ENCODE measurements at regions not wholly inside any gene's neighbourhood (a gene's known extent, or its start where the extent isn't known, plus 50 kb on each side); places are given as distances from the start of the nearest gene placed in this dataset.

DNA sequence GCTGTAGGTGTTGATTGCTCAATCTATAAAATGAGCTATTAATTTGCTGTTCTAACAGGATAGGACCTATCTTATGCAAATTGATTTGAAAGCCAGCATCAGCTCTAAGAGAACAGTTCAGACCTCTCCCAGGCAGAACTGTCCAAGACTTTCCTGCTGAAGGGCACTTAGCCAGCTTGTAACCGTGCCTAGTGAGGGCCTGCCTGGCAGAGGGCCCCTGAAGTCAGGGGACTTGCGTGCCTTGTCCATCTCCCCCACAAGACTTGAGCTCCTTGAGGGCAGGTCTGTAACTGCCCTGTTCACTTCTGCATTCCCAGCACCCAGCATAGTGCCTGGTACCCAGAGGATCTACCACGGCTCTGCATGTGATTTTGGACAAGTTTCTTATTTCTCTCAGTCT lies 293.4 kb downstream of the CDK5RAP2 start:
- H3K4me3 ChIP-seq (ENCODE audit: low read depth, low read length) = no peak overlapping the region
- TF ChIP-seq, protein P1, sequence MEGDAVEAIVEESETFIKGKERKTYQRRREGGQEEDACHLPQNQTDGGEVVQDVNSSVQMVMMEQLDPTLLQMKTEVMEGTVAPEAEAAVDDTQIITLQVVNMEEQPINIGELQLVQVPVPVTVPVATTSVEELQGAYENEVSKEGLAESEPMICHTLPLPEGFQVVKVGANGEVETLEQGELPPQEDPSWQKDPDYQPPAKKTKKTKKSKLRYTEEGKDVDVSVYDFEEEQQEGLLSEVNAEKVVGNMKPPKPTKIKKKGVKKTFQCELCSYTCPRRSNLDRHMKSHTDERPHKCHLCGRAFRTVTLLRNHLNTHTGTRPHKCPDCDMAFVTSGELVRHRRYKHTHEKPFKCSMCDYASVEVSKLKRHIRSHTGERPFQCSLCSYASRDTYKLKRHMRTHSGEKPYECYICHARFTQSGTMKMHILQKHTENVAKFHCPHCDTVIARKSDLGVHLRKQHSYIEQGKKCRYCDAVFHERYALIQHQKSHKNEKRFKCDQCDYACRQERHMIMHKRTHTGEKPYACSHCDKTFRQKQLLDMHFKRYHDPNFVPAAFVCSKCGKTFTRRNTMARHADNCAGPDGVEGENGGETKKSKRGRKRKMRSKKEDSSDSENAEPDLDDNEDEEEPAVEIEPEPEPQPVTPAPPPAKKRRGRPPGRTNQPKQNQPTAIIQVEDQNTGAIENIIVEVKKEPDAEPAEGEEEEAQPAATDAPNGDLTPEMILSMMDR (IDR thresholded peaks at IDR 0.05; ENCODE audit: insufficient read depth, low read depth, low read length, missing control alignments) = no peak
- no peak for DNase-seq (ENCODE audit: low read depth)

GRCh38 chr9:120284821-120285220 lies 295.1 kb downstream of the CDK5RAP2 start:
- TF ChIP-seq, protein P1 (IDR thresholded peaks at IDR 0.05; ENCODE audit: insufficient read depth, low read depth, low read length, missing control alignments) = no peak

DNA sequence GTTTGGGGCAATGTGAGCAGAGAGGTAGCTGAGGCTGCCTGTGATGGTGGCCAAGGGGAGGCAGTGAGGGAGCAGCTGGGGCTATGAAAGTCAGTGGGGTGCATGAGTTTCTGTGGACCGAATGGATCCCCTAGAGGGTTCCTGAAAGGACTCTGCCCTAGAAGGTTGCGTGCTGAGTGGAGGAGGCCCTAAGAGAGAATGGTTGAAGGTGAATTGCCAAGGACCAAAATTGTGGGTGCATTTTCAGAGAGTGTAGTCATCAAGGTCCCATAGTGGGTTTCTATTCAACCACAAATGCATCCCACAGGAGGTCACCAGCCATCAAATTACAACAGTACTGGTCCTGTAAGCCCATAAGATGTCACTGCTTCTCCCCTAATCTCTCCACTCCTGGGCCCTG lies 298.3 kb downstream of the CDK5RAP2 start:
- H3K4me3 ChIP-seq (ENCODE audit: low read depth, low read length) = no peak overlapping the region
- DNase-seq (ENCODE audit: low read depth) = peak; percentile 37
- TF ChIP-seq, protein P1 (IDR thresholded peaks at IDR 0.05; ENCODE audit: insufficient read depth, low read depth, low read length, missing control alignments) = no peak

More at GRCh38 chr9:120284821-120285220, 295.1 kb downstream of the CDK5RAP2 start:
- no peak overlapping the region for H3K4me3 ChIP-seq (ENCODE audit: low read depth, low read length)
- DNase-seq (ENCODE audit: low read depth) = no peak

DNA sequence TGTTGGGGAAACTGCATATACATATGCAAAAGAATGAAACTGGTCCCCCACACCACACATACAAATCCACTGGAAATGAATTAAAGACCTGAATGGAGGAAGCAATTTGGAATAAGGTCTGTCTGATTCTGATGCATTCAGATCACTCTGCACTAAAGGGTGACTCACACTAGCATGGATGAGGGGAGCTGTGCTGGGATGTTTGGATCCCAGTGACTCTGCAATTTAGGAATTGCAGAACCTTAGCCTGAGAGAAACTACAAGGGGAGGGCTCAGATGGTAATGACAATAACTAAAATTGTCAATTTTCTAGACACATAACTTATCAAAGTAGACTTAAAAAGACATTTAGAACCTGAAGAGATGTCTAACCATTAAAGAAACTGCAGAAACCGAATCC lies 312.0 kb downstream of the CDK5RAP2 start:
- H3K4me3 ChIP-seq (ENCODE audit: low read depth, low read length) = no peak overlapping the region
- TF ChIP-seq, protein P1 (IDR thresholded peaks at IDR 0.05; ENCODE audit: insufficient read depth, low read depth, low read length, missing control alignments) = no peak
- no peak for DNase-seq (ENCODE audit: low read depth)

DNA sequence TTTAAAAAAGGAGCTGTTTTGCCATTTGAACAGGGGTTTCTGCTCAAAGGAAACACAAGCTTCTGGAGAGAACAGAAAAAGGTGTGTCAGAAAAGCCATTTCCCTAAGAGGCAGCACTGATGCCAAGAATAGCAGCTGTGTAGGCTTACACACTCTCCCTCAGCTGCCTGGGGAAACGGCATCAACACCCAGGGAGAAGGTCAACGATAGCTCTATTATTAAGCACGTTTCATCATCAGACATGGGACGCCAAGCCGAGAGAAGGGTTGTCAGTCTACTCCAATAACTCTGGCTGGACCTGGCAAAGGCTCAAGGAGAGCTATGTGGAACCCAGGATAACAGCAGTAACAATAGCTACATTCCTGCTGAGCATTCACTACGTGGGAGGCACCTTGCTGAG lies 314.2 kb downstream of the CDK5RAP2 start:
- H3K4me3 ChIP-seq (ENCODE audit: low read depth, low read length) = no peak overlapping the region
- TF ChIP-seq, protein P1 (IDR thresholded peaks at IDR 0.05; ENCODE audit: insufficient read depth, low read depth, low read length, missing control alignments) = no peak
- DNase-seq (ENCODE audit: low read depth) = no peak

GRCh38 chr9:120264528-120264927 lies 315.4 kb downstream of the CDK5RAP2 start:
- TF ChIP-seq, protein P1 (IDR thresholded peaks at IDR 0.05; ENCODE audit: insufficient read depth, low read depth, low read length, missing control alignments) = no peak
- H3K4me3 ChIP-seq (ENCODE audit: low read depth, low read length) = no peak overlapping the region
- DNase-seq (ENCODE audit: low read depth) = no peak

DNA sequence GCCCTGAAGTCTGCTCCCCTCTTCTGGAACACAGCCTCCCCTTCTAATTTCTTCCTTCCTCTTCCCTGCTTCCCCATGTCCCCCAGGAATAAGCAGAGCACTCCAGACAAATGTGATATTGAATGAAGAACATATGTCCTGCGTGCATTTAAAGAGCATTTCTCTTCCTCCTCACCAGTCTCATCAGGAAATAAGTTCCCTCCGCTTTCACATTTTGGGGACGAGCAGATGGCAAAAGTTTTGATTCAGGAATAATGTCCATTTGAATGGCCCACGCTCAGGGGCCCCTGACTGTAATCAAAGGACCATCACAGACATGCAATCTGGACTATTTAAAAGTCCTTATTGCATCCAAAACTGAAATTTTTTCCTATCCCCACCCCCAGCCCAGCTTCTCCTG lies 316.1 kb downstream of the CDK5RAP2 start:
- H3K4me3 ChIP-seq (ENCODE audit: low read depth, low read length) = no peak overlapping the region
- no peak for DNase-seq (ENCODE audit: low read depth)
- TF ChIP-seq, protein P1 (IDR thresholded peaks at IDR 0.05; ENCODE audit: insufficient read depth, low read depth, low read length, missing control alignments) = no peak
